MCF 10A (cell line): ENCODE measurements at regions not wholly inside any gene's neighbourhood (a gene's known extent, or its start where the extent isn't known, plus 50 kb on each side); places are given as distances from the start of the nearest gene placed in this dataset.

ENCODE experiments used
- BruUV-seq: library from RNA; stranded (reverse); fragments of 400-500 nt; replicated peaks from 2 replicates; lab custom pipeline; 2021; lab: Mats Ljungman, UMichigan
- CTCF ChIA-PET: fragments of 300-600 bp; sonication (Branson Sonifier 250); formaldehyde crosslinking; extraction: SDS; loops from one replicate; lab custom pipeline; 2021; ENCODE audit warnings: antibody characterized with exemption, inconsistent platforms; lab: Yijun Ruan, JAX
- POLR2A ChIA-PET: fragments of 300-600, 350-650 bp; sonication (Branson Sonifier 250); formaldehyde crosslinking; extraction: SDS; loops from one replicate; lab custom pipeline; 2020; ENCODE audit warnings: antibody characterized with exemption, inconsistent platforms; lab: Yijun Ruan, JAX
- DNase-seq: peaks from one replicate; pipeline ENCODE4 v3.0.0-alpha.2; 2018; ENCODE audit not compliant: unreplicated experiment
- H3K27ac Mint-ChIP-seq: one replicate; pipeline ENCODE4 v1.8.0; 2022; ENCODE audit warnings: mild to moderate bottlenecking, low read depth, mixed read lengths; ENCODE audit not compliant: unreplicated experiment
- H3K27me3 Mint-ChIP-seq: one replicate; pipeline ENCODE4 v1.8.0; 2022; ENCODE audit warnings: mixed read lengths; ENCODE audit not compliant: insufficient read depth, unreplicated experiment
- H3K36me3 Mint-ChIP-seq: one replicate; pipeline ENCODE4 v1.8.0; 2022; ENCODE audit warnings: mild to moderate bottlenecking, moderate library complexity, mixed read lengths; ENCODE audit not compliant: insufficient read depth, unreplicated experiment
- H3K4me1 Mint-ChIP-seq: one replicate; pipeline ENCODE4 v1.8.0; 2022; ENCODE audit warnings: mixed read lengths; ENCODE audit not compliant: insufficient read depth, unreplicated experiment
- H3K4me3 Mint-ChIP-seq: one replicate; pipeline ENCODE4 v1.8.0; 2022; ENCODE audit warnings: mild to moderate bottlenecking, moderate library complexity, mixed read lengths; ENCODE audit not compliant: unreplicated experiment
- H3K9me3 Mint-ChIP-seq: one replicate; pipeline ENCODE4 v1.8.0; 2022; ENCODE audit warnings: mixed read lengths; ENCODE audit not compliant: unreplicated experiment
- intact Hi-C: fragments of 100-400 bp; cut with micrococcal nuclease; formaldehyde crosslinking; loops from 2 replicates; pipeline ENCODE4 v1.14.1; 2022
- TF ChIP-seq, protein P1 (sequence below): fragments of 200-600 bp; IDR thresholded peaks from one replicate; pipeline ENCODE4 v1.8.0; 2022; ENCODE audit warnings: antibody characterized with exemption, mild to moderate bottlenecking; ENCODE audit not compliant: unreplicated experiment

GRCh38 chr5:67814569-67815311, 400.8 kb upstream of the PIK3R1 start:
- Mint-ChIP-seq H3K4me3 (no peak overlapping the region), H3K27ac (peak overlapping the region; percentile 82), H3K36me3 (peaks cover 7% of the 10 kb centered on the region), H3K27me3 (no peaks in the 10 kb centered on the region), H3K9me3 (peaks cover 8% of the 10 kb centered on the region), H3K4me1 (peaks cover 32% of the 10 kb centered on the region)
- ChIA-PET POLR2A (interaction anchor here (0.8 to 1.9 kb wide), 6 partner anchors 11 to 565 kb away, joined by 3 to 17 read pairs (median 4); no protein-coding TSS in a partner anchor), CTCF (interaction anchor here (0.7 kb wide), 1 partner anchor 221 kb away, joined by 3 read pairs; no protein-coding TSS in a partner anchor)
- TF ChIP-seq, protein P1, sequence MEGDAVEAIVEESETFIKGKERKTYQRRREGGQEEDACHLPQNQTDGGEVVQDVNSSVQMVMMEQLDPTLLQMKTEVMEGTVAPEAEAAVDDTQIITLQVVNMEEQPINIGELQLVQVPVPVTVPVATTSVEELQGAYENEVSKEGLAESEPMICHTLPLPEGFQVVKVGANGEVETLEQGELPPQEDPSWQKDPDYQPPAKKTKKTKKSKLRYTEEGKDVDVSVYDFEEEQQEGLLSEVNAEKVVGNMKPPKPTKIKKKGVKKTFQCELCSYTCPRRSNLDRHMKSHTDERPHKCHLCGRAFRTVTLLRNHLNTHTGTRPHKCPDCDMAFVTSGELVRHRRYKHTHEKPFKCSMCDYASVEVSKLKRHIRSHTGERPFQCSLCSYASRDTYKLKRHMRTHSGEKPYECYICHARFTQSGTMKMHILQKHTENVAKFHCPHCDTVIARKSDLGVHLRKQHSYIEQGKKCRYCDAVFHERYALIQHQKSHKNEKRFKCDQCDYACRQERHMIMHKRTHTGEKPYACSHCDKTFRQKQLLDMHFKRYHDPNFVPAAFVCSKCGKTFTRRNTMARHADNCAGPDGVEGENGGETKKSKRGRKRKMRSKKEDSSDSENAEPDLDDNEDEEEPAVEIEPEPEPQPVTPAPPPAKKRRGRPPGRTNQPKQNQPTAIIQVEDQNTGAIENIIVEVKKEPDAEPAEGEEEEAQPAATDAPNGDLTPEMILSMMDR = no peak
- intact Hi-C loops = loop anchor here (5.0 to 10.0 kb wide), 2 partner anchors 400 to 567 kb away; partner anchors contain the start of gene PIK3R1
- BruUV-seq = no TSS peak
- DNase-seq = no peak

- BruUV-seq = no TSS peak
- peak overlapping the region; percentile 36 for H3K27ac Mint-ChIP-seq
- H3K27me3 Mint-ChIP-seq = no peaks in the 10 kb centered on the region
- no peak for DNase-seq
- H3K9me3 Mint-ChIP-seq = peaks cover 6% of the 10 kb centered on the region
- H3K36me3 Mint-ChIP-seq = peaks cover 7% of the 10 kb centered on the region
- peaks cover 38% of the 10 kb centered on the region for H3K4me1 Mint-ChIP-seq
- no peak overlapping the region for H3K4me3 Mint-ChIP-seq
- TF ChIP-seq, protein P1 = no peak
- intact Hi-C loops = loop anchor here (10.0 kb wide), 1 partner anchor 401 kb away; the partner anchor contains the start of gene PIK3R1
- POLR2A ChIA-PET = interaction anchor here (1.2 kb wide), 1 partner anchor 83 kb away, joined by 4 read pairs; no protein-coding TSS in a partner anchor
- CTCF ChIA-PET = no interaction called here
Measured at GRCh38 chr5:67813877-67814539, 401.5 kb upstream of the PIK3R1 start.

- Mint-ChIP-seq H3K27me3 (no peaks in the 10 kb centered on the region), H3K4me3 (no peak overlapping the region), H3K9me3 (peaks cover 6% of the 10 kb centered on the region), H3K27ac (peak overlapping the region; percentile 47), H3K4me1 (peaks cover 35% of the 10 kb centered on the region), H3K36me3 (no peaks in the 10 kb centered on the region)
- intact Hi-C loops = no loop called here
- ChIA-PET CTCF (interaction anchor here (0.7 kb wide), 1 partner anchor 1199 kb away, joined by 3 read pairs; no protein-coding TSS in a partner anchor), POLR2A (interaction anchor here (0.8 to 2.3 kb wide), 5 partner anchors 14 to 563 kb away, joined by 3 to 8 read pairs (median 3); no protein-coding TSS in a partner anchor)
- no peak for DNase-seq
- TF ChIP-seq, protein P1 = no peak
- BruUV-seq = no TSS peak
Measured at GRCh38 chr5:67809589-67809988, 406.0 kb upstream of the PIK3R1 start.

- H3K4me1 Mint-ChIP-seq = peaks cover 28% of the 10 kb centered on the region
- TF ChIP-seq, protein P1 = no peak
- CTCF ChIA-PET = no interaction called here
Measured at GRCh38 chr5:67808340-67808739, 407.2 kb upstream of the PIK3R1 start.

More at GRCh38 chr5:67808340-67808739, 407.2 kb upstream of the PIK3R1 start:
- POLR2A ChIA-PET = interaction anchor here (2.3 kb wide), 1 partner anchor 89 kb away, joined by 8 read pairs; no protein-coding TSS in a partner anchor
- no peak overlapping the region for H3K27ac Mint-ChIP-seq
- H3K9me3 Mint-ChIP-seq = no peaks in the 10 kb centered on the region
- H3K27me3 Mint-ChIP-seq = no peaks in the 10 kb centered on the region
- DNase-seq = no peak
- intact Hi-C loops = no loop called here
- no TSS peak for BruUV-seq
- H3K4me3 Mint-ChIP-seq = no peak overlapping the region
- H3K36me3 Mint-ChIP-seq = no peaks in the 10 kb centered on the region
